HG02840 (cell line): ENCODE measurements at regions not wholly inside any gene's neighbourhood (a gene's known extent, or its start where the extent isn't known, plus 50 kb on each side); places are given as distances from the start of the nearest gene placed in this dataset.
"Not testable (repeated sequence)": the region's sequence is repeated elsewhere in the genome, so short reads cannot be mapped to it uniquely, and the experiment has no call there.

Source experiments
- ATAC-seq: cut with Tn5 transposase; IDR thresholded peaks from one replicate; pipeline ENCODE4 v1.9.1; 2021; ENCODE audit warnings: mild to moderate bottlenecking, moderate library complexity, moderate number of reproducible peaks; ENCODE audit not compliant: unreplicated experiment, low FRiP score

DNA sequence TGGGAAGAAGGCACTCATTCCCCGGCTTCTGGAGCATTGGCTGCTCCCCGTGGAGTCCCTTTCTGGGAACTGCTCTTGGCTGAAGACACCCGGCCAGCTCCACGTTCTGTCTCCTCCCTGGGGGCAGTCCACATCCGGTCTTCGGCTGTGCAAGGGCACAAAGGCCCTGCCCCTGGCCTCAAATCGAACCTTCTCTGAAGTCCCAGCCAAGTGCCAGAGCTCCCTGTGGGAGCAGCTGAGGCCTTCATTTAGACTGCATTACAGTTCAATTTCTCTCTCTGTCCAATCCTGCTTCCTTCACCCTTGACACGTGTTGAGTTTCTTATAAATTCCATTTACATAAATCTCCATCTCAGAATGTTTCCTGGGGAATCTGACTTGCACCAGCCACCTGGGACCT is 132.9 kb upstream of the POU3F1 start:
- ATAC-seq, result no peak

- no peak for ATAC-seq
These were observed 131.6 kb upstream of the POU3F1 start for GRCh38 chr1:38178216-38178615.

- ATAC-seq, result no peak
These were observed 128.5 kb upstream of the POU3F1 start for GRCh38 chr1:38175121-38175520.

GRCh38 chr1:38173848-38174247 is 127.3 kb upstream of the POU3F1 start:
- no peak for ATAC-seq

GRCh38 chr1:38173157-38173831 is 126.7 kb upstream of the POU3F1 start:
- ATAC-seq, result peak; percentile 55

DNA sequence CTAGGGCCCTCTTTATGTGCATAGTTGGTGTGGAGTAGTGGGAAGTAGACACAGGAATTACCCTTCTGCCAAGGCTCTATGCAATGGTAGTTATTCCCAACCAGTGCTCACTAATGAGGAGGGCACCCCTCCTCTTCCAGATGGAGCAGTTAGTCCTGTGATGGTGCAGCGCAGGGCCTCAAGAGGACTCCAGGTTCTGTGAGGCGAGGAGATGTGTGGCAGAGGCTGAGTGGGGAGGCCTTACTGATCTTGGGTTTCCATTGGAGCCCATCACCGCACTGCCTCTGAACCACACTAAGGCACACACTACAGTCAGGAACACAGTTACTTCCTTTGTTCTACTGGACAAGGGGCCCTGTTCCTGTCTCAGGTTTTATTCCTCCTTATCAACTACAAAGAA is 122.5 kb upstream of the POU3F1 start:
- ATAC-seq, result no peak

DNA sequence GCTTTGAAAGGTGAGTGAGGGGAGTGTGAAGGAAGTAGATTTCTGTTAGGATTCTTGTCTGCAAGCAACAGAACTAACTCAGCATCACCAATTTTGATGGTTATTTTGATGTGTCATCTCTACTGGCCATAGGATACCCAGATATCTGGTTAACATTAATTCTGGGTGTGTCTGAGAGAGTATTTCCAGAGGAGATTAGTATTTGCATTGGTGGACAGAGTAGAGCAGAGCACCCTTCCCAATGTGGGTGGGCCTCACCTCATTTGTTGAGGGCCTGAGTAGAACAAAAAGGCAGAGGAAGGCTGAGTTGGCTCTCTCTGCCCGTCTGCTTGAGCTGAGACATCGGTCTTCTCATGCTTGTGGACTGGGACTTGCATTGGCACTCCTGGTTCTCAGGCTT is 121.8 kb upstream of the POU3F1 start:
- ATAC-seq, result no peak

GRCh38 chr1:38166461-38166860 is 119.9 kb upstream of the POU3F1 start:
- ATAC-seq, result no peak

GRCh38 chr1:38153778-38154470 is 107.3 kb upstream of the POU3F1 start:
- no peak for ATAC-seq

DNA sequence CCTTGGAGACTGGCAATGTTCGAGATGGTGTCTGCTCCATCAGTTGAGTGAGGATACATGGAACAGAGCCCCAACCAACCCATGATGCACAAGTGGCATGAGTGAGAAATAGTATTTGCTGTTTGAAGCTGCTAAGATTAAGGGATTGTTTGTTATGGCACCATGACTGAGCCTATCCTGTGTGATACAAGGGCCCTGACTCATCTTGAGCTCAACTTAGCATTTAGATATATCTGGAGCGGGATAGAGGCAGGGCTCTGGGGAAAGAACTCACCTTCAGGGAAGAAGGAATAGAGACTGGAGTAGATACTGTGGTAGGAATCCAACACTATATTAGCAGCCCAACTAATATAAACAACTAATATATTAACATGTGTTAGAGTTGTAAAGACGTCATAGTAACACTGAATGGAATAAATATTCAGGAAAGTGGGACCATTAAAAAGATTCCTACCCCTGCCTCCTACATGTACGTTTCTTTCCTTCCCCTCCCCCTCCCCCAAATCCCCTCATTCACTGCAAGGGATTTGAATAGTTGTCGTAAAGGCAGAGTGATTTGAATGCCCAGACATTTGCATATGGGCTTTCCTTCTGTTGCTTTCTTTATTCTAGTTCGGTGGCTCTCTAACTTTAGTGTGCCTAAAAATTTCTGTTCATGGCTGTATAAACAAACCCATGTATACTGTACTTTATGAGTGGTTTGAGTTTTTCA is 106.6 kb upstream of the POU3F1 start:
- no peak for ATAC-seq

DNA sequence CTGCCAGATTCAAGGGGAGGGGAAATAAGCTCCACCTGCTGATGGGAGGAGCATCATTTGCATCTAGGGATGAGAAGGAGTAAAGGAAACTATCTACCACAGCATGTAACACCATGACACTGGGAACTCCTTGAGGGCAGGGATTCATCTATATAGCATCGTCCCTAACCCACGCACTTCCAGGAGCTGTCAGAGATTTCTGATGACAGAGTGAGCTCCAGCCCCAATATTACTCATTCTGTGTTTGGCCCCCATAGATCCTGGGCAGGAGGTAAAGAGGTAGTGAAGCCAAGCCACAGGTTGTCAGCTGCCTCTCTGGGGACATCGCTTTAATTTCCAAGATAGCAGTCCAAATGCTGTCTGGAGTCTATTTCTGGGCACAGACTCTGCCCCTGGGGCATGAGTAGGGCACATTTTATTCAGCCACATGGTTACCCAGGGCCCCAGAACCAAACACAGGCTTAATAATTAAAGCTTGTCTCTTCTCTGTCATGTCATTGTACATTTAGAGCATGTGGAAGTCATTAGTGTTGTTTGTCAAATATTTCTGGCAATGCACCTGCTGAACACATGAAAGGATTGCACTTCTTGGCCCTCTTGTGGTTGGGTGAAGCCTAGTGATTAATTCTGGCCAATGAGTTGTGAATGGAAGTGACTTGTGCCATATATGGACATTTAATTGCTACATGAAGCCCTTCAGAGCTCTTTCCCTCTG is 105.9 kb upstream of the POU3F1 start:
- no peak for ATAC-seq

DNA sequence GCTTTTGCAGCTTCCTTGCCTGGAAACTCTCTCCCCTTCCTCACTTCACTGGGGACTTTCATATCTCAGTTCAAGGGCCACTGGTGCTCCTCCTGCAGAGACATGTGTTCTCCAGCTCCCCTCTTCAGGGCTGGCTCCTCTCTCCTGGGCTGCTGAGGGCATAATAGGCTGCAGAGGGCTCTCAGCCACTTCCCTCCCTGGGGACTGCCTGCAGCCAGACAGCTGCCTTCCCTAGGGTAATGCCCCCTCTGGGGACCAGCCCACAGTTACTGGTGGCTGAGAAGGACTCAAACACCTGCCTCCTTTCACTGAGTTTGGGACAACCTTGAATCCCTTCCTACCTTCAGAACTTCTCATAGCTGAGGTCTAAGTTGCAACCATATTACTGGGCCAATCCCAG is 104.8 kb upstream of the POU3F1 start:
- no peak for ATAC-seq

- not testable (repeated sequence) for ATAC-seq
These were observed 99.5 kb upstream of the POU3F1 start for GRCh38 chr1:38146079-38146478.

DNA sequence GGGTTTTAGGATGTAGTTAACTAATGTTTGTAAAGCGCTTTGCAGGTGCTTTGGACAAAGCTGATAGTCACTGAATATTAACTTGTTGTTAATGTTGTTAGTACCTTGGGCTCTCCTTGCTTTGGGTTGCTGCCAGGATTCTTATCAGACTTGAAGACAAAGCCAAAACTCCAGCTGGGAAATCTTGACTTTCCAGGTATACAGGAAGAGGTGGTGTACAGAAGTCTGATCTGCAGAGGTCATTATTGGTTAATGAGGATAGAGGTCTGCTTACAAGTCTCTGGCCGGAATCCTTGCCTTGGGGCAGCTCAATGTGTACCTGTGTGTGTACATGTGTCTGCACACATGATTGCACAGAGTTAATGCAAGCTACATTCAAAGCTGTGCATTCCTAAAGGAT is 96.0 kb upstream of the POU3F1 start:
- ATAC-seq, result no peak

- ATAC-seq, result no peak
These were observed 94.9 kb upstream of the POU3F1 start for GRCh38 chr1:38141483-38141882.

- no peak for ATAC-seq
These were observed 93.3 kb upstream of the POU3F1 start for GRCh38 chr1:38139738-38140487.

GRCh38 chr1:38138498-38139233 is 92.1 kb upstream of the POU3F1 start:
- no peak for ATAC-seq

DNA sequence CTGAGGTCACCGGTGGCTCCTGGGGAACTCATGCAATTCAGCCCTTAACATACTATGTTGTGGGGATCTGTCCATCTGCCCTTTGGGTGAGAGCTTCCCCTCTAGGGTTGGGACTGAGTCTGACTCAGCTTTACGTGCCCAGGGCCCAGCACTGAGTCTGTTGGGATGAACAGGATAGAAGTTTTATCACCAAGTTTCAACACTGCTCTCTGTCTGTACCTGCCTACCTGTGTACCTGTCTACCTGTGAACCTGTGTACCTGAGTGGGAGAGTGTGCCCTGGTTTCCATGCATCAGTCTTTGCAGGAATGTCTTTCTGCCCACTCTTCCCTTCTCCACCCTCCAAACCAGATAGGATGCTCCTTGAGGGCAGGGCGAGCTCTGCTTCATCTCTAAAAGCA is 90.6 kb upstream of the POU3F1 start:
- ATAC-seq, result no peak

- ATAC-seq, result no peak
These were observed 89.2 kb upstream of the POU3F1 start for GRCh38 chr1:38135625-38136414.
